Endothelial cell of umbilical vein (primary cell): ENCODE measurements at regions not wholly inside any gene's neighbourhood (a gene's known extent, or its start where the extent isn't known, plus 50 kb on each side); places are given as distances from the start of the nearest gene placed in this dataset.
A peak's percentile ranks its signal among the peaks of the same experiment; 100 is the strongest.

ENCODE experiments used
- BruUV-seq: library from RNA; stranded (reverse); fragments of 400-500 nt; replicated peaks from 2 replicates; lab custom pipeline; 2021; lab: Mats Ljungman, UMichigan
- CTCF ChIA-PET: fragments of 300-600, 350-600 bp; sonication (Branson Sonifier 250); formaldehyde crosslinking; loops from one replicate; lab custom pipeline; 2021; ENCODE audit warnings: antibody characterized with exemption, inconsistent platforms; lab: Charles Lee
- POLR2A ChIA-PET: fragments of 300-600, 350-600 bp; sonication (Branson Sonifier 250); formaldehyde crosslinking; loops from one replicate; lab custom pipeline; 2021; ENCODE audit warnings: antibody characterized with exemption, inconsistent platforms; lab: Charles Lee
- DNase-seq: peaks from one replicate; pipeline ENCODE4 v3.0.0-alpha.2; 2011; ENCODE audit warnings: low read depth, low spot score
- FAIRE-seq: peaks from 2 replicates; lab custom pipeline; 2011; peaks lifted over from hg19 to GRCh38; lab: Jason Lieb, UNC
- H2AFZ ChIP-seq: 2 replicates; pipeline ENCODE4 v1.6.0; 2012; ENCODE audit warnings: low read depth, low read length, control low read depth, inconsistent platforms
- H3K27ac ChIP-seq: 2 replicates; pipeline ENCODE4 v1.5.1; 2011; ENCODE audit warnings: low read depth, mild to moderate bottlenecking, control low read depth, low read length, moderate library complexity; ENCODE audit not compliant: insufficient read depth
- H3K27me3 ChIP-seq, 2 experiments: 2 replicates each; pipeline versions ENCODE4 v1.6.0 to v1.6.1; 2011; ENCODE audit warnings: low read length in 2 of 2, mixed read lengths in 1 of 2; ENCODE audit not compliant: control insufficient read depth in 2 of 2, insufficient read depth in 2 of 2
- H3K36me3 ChIP-seq, 2 experiments: 2 replicates in 1 of 2; 3 replicates in 1 of 2; pipeline ENCODE4 v1.5.1; 2011; ENCODE audit warnings: low read length in 2 of 2, mild to moderate bottlenecking in 1 of 2, moderate library complexity in 1 of 2; ENCODE audit not compliant: control insufficient read depth in 2 of 2, insufficient read depth in 2 of 2; ENCODE audit errors: extremely low read depth in 1 of 2
- H3K4me1 ChIP-seq: 3 replicates; pipeline ENCODE4 v1.5.1; 2011; ENCODE audit warnings: mild to moderate bottlenecking, low read length; ENCODE audit not compliant: control insufficient read depth, insufficient read depth; ENCODE audit errors: extremely low read depth
- H3K4me2 ChIP-seq: 2 replicates; pipeline ENCODE4 v1.6.1; 2011; ENCODE audit warnings: low read length, control low read depth, mixed read lengths; ENCODE audit not compliant: insufficient read depth
- H3K4me3 ChIP-seq, 3 experiments: fragments of 200-600 bp in 1 of 3; sonication (generic), shearing (Covaris generic) in 1 of 3; replicated peaks in 1 of 3; 2 replicates each; pipeline ENCODE4 v1.5.1; 2011 to 2016; ENCODE audit warnings: control low read depth in 3 of 3, low read length in 3 of 3, mild to moderate bottlenecking in 2 of 3, inconsistent platforms in 1 of 3, low read depth in 1 of 3, moderate library complexity in 1 of 3; ENCODE audit not compliant: insufficient read depth in 1 of 3
- H3K79me2 ChIP-seq: 2 replicates; pipeline ENCODE4 v1.6.0; 2012; ENCODE audit warnings: low read length, inconsistent platforms; ENCODE audit not compliant: control insufficient read depth, insufficient read depth
- H3K9ac ChIP-seq: replicated peaks from 2 replicates; pipeline ENCODE3; 2011; ENCODE audit warnings: low read length, control low read depth; ENCODE audit not compliant: insufficient read depth; ENCODE audit errors: extremely low read depth
- H3K9me1 ChIP-seq: replicated peaks from 3 replicates; pipeline ENCODE4 v1.6.0; 2011; ENCODE audit warnings: mild to moderate bottlenecking, low read length; ENCODE audit not compliant: control insufficient read depth, insufficient read depth; ENCODE audit errors: extremely low read depth
- H3K9me3 ChIP-seq: replicated peaks from 2 replicates; pipeline ENCODE4 v1.5.1; 2012; ENCODE audit warnings: low read length, inconsistent platforms; ENCODE audit not compliant: control insufficient read depth, insufficient read depth
- H4K20me1 ChIP-seq: replicated peaks from 2 replicates; pipeline ENCODE3; 2011; ENCODE audit warnings: mild to moderate bottlenecking, low read length; ENCODE audit not compliant: control insufficient read depth, insufficient read depth; ENCODE audit errors: extremely low read depth
- EZH2 ChIP-seq: IDR thresholded peaks from 2 replicates; pipeline ENCODE4 v1.6.1; 2012; ENCODE audit warnings: borderline replicate concordance, low read depth, mild to moderate bottlenecking, moderate library complexity, low read length, inconsistent platforms; ENCODE audit not compliant: severe bottlenecking
- FOS ChIP-seq: IDR thresholded peaks from 2 replicates; pipeline ENCODE4 v1.6.1; 2011; ENCODE audit warnings: mild to moderate bottlenecking, low read length, moderate library complexity, borderline replicate concordance; ENCODE audit not compliant: insufficient read depth
- GATA2 ChIP-seq: IDR thresholded peaks from 2 replicates; pipeline ENCODE4 v1.7.0; 2011; ENCODE audit warnings: low read depth, mild to moderate bottlenecking, moderate library complexity, mixed read lengths, low read length; ENCODE audit not compliant: insufficient read length, insufficient read depth
- JUN ChIP-seq: IDR thresholded peaks from 2 replicates; pipeline ENCODE4 v1.6.1; 2011; ENCODE audit warnings: borderline replicate concordance, low read depth; ENCODE audit not compliant: insufficient read length, insufficient read depth
- MYC ChIP-seq: IDR thresholded peaks from one replicate; pipeline ENCODE4 v1.6.1; 2011; ENCODE audit warnings: mild to moderate bottlenecking, low read depth, low read length
- POLR2A ChIP-seq: IDR thresholded peaks from 2 replicates; pipeline ENCODE4 v1.6.1; 2012; ENCODE audit warnings: low read depth, mild to moderate bottlenecking, control low read depth, low read length
- POLR2AphosphoS5 ChIP-seq: IDR thresholded peaks from 2 replicates; pipeline ENCODE4 v1.6.1; 2012; ENCODE audit warnings: low read depth, mild to moderate bottlenecking, control low read depth, low read length, moderate library complexity; ENCODE audit not compliant: insufficient read depth
- dilution Hi-C: fragments of 300-500 bp; cut with MboI; formaldehyde crosslinking; loops from one replicate; pipeline ENCODE4 v1.15.0; 2019; ENCODE audit warnings: low sequenced_read_pairs; ENCODE audit not compliant: extremely low pct_ligation_motif_present
- intact Hi-C: fragments of 100-400 bp; cut with micrococcal nuclease; formaldehyde crosslinking; loops from one replicate; pipeline ENCODE4 v1.10.0; 2022
- TF ChIP-seq, protein P1 (sequence below), 2 donors: IDR thresholded peaks; 1 replicate in 1 of 2; 2 replicates in 1 of 2; pipeline ENCODE4 v1.5.1; 2011; ENCODE audit warnings: low read length in 2 of 2, mild to moderate bottlenecking in 2 of 2, moderate library complexity in 2 of 2, control low read depth in 1 of 2, inconsistent platforms in 1 of 2, low read depth in 1 of 2; ENCODE audit not compliant: insufficient read depth in 1 of 2; ENCODE audit errors: extremely low read depth in 1 of 2
- TF ChIP-seq, protein P2 (sequence below): IDR thresholded peaks from 2 replicates; pipeline ENCODE4 v1.6.1; 2011; ENCODE audit not compliant: insufficient read depth, insufficient read length

DNA sequence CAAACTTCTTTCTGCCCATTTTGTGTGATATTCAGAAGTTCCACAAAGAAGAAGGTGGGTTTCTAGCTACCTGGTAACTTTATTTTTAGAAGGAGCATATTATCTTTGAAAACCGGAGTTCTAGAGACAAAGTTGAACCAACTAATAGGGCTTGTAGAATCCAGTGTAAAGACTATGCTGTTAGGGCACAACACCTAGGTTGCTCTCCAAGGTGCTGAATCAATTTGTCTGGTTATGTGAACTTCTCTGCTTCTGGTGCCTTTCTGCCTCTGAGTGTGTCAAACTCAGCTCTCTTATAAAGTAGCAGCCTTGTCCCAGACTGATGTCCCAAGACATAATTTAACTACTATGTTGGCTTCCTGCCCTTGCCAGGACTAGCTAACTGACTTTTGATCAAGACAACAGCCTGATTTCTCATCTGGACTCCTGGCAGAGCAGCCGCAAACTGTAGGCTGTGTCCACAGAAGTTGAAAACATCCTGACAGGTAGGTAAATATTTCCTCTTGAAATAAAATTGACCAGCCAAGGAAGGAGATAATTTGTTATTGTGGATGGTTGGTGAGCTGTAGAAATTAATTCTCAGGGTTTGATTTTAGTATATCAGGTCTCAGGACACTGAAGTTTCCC lies 119.4 kb downstream of the CYRIA start:
- ChIA-PET POLR2A (no interaction called here), CTCF (interaction anchor here (1.0 to 1.9 kb wide), 5 partner anchors 9 to 211 kb away, joined by 3 to 7 read pairs (median 4); no protein-coding TSS in a partner anchor)
- Histone ChIP-seq H3K79me2 (no peaks in the 10 kb centered on the region), H3K9ac (no peak overlapping the region), H3K9me1 (no peaks in the 10 kb centered on the region), H3K9me3 (no peaks in the 10 kb centered on the region), H3K27me3 (peaks cover 0 to 4% of the 10 kb centered on the region in 2 experiments), H2AFZ (no peak overlapping the region), H3K4me3 (no peak overlapping the region), H3K27ac (no peak overlapping the region), H3K4me1 (no peaks in the 10 kb centered on the region), H3K36me3 (no peaks in the 10 kb centered on the region), H4K20me1 (no peaks in the 10 kb centered on the region), H3K4me2 (no peak overlapping the region)
- intact Hi-C loops (no loop called here), dilution Hi-C loops (no loop called here)
- peak; percentile 40 for DNase-seq
- no peak for FAIRE-seq
- no TSS peak for BruUV-seq
- TF ChIP-seq FOS, result no peak
- TF ChIP-seq MYC, result no peak
- no peak for TF ChIP-seq POLR2A
- TF ChIP-seq JUN, result no peak
- TF ChIP-seq, protein P1, sequence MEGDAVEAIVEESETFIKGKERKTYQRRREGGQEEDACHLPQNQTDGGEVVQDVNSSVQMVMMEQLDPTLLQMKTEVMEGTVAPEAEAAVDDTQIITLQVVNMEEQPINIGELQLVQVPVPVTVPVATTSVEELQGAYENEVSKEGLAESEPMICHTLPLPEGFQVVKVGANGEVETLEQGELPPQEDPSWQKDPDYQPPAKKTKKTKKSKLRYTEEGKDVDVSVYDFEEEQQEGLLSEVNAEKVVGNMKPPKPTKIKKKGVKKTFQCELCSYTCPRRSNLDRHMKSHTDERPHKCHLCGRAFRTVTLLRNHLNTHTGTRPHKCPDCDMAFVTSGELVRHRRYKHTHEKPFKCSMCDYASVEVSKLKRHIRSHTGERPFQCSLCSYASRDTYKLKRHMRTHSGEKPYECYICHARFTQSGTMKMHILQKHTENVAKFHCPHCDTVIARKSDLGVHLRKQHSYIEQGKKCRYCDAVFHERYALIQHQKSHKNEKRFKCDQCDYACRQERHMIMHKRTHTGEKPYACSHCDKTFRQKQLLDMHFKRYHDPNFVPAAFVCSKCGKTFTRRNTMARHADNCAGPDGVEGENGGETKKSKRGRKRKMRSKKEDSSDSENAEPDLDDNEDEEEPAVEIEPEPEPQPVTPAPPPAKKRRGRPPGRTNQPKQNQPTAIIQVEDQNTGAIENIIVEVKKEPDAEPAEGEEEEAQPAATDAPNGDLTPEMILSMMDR (IDR thresholded peaks at IDR 0.05; ENCODE audit: extremely low read depth in 1 of 2, insufficient read depth in 1 of 2, low read depth in 1 of 2, low read length in 2 of 2), result no peak
- TF ChIP-seq POLR2AphosphoS5, result no peak
- TF ChIP-seq GATA2, result no peak
- no peak for TF ChIP-seq EZH2
- TF ChIP-seq, protein P2, sequence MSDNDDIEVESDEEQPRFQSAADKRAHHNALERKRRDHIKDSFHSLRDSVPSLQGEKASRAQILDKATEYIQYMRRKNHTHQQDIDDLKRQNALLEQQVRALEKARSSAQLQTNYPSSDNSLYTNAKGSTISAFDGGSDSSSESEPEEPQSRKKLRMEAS, result no peak
